WTC11 (cell line): ENCODE measurements at regions not wholly inside any gene's neighbourhood (a gene's known extent, or its start where the extent isn't known, plus 50 kb on each side); places are given as distances from the start of the nearest gene placed in this dataset.

Experiments used
- ATAC-seq: fragments of 200-7000 bp; cut with Tn5 transposase; 2 replicates; pipeline ENCODE4 v1.10.0; 2021; ENCODE audit warnings: mild to moderate bottlenecking, moderate library complexity
- CTCF ChIA-PET: fragments of 300-600 bp; sonication (Branson Sonifier 250); formaldehyde crosslinking; loops from one replicate; lab custom pipeline; 2021; ENCODE audit warnings: antibody characterized with exemption; lab: Charles Lee
- POLR2A ChIA-PET: fragments of 350-600 bp; sonication (Branson Sonifier 250); formaldehyde crosslinking; loops from one replicate; lab custom pipeline; 2021; ENCODE audit warnings: antibody characterized with exemption; lab: Charles Lee
- DNase-seq: peaks from one replicate; pipeline ENCODE4 v3.0.0; 2021; ENCODE audit warnings: low spot score
- H3K27ac Mint-ChIP-seq: 2 replicates; pipeline ENCODE4 v1.8.0; 2021; ENCODE audit warnings: mixed read lengths
- H3K27me3 Mint-ChIP-seq: 2 replicates; pipeline ENCODE4 v1.8.0; 2021; ENCODE audit warnings: low read depth, mild to moderate bottlenecking, moderate library complexity, mixed read lengths
- H3K36me3 Mint-ChIP-seq: 2 replicates; pipeline ENCODE4 v1.8.0; 2021; ENCODE audit warnings: mixed read lengths
- H3K4me1 Mint-ChIP-seq: 2 replicates; pipeline ENCODE4 v1.8.0; 2022; ENCODE audit warnings: mixed read lengths
- H3K4me3 Mint-ChIP-seq: 2 replicates; pipeline ENCODE4 v1.8.0; 2021; ENCODE audit warnings: mild to moderate bottlenecking, moderate library complexity, mixed read lengths
- H3K9me3 Mint-ChIP-seq: 2 replicates; pipeline ENCODE4 v1.8.0; 2021; ENCODE audit warnings: mixed read lengths
- CREB1 ChIP-seq: sonication (generic); formaldehyde crosslinking; IDR thresholded peaks from 2 replicates; pipeline ENCODE4 v1.8.0; 2023; ENCODE audit warnings: mild to moderate bottlenecking, missing genetic modification reagents
- EMX1 ChIP-seq: fragments of 250-450 bp; sonication (Bioruptor Pico); IDR thresholded peaks from 2 replicates; pipeline ENCODE4 v1.8.0; 2021; ENCODE audit warnings: mild to moderate bottlenecking
- HMGXB4 ChIP-seq: sonication (generic); formaldehyde crosslinking; IDR thresholded peaks from 2 replicates; pipeline ENCODE4 v1.8.1; 2023; ENCODE audit warnings: mild to moderate bottlenecking, moderate library complexity, missing genetic modification reagents
- JUN ChIP-seq: sonication (generic); formaldehyde crosslinking; IDR thresholded peaks from 2 replicates; pipeline ENCODE4 v1.8.0; 2023; ENCODE audit warnings: mild to moderate bottlenecking, missing genetic modification reagents
- NR2C2 ChIP-seq: sonication (generic); formaldehyde crosslinking; IDR thresholded peaks from 2 replicates; pipeline ENCODE4 v1.8.0; 2022; ENCODE audit warnings: mild to moderate bottlenecking, missing genetic modification reagents
- OVOL2 ChIP-seq: fragments of 250-450 bp; sonication (Bioruptor Pico); IDR thresholded peaks from 2 replicates; pipeline ENCODE4 v1.9.0; 2021; ENCODE audit warnings: mild to moderate bottlenecking, borderline replicate concordance
- PREB ChIP-seq: sonication (generic); formaldehyde crosslinking; IDR thresholded peaks from 2 replicates; pipeline ENCODE4 v1.8.1; 2022; ENCODE audit warnings: mild to moderate bottlenecking, missing genetic modification reagents, moderate library complexity, borderline replicate concordance
- RELA ChIP-seq: sonication (generic); formaldehyde crosslinking; IDR thresholded peaks from 2 replicates; pipeline ENCODE4 v1.8.1; 2022; ENCODE audit warnings: missing genetic modification reagents, mild to moderate bottlenecking, borderline replicate concordance
- SMAD4 ChIP-seq: sonication (generic); formaldehyde crosslinking; IDR thresholded peaks from 2 replicates; pipeline ENCODE4 v1.8.0; 2022; ENCODE audit warnings: mild to moderate bottlenecking, missing genetic modification reagents
- SOX15 ChIP-seq: fragments of 250-450 bp; sonication (Bioruptor Pico); IDR thresholded peaks from 2 replicates; pipeline ENCODE4 v1.9.0; 2021; ENCODE audit warnings: mild to moderate bottlenecking
- TP53 ChIP-seq: sonication (generic); formaldehyde crosslinking; IDR thresholded peaks from 2 replicates; pipeline ENCODE4 v1.8.1; 2023; ENCODE audit warnings: mild to moderate bottlenecking, missing genetic modification reagents
- ZBTB43 ChIP-seq: sonication (generic); formaldehyde crosslinking; IDR thresholded peaks from 2 replicates; pipeline ENCODE4 v1.8.1; 2023; ENCODE audit warnings: mild to moderate bottlenecking, missing genetic modification reagents
- TF ChIP-seq, protein P1 (sequence below): sonication (generic); formaldehyde crosslinking; IDR thresholded peaks from 2 replicates; pipeline ENCODE4 v1.8.0; 2023; ENCODE audit warnings: mild to moderate bottlenecking, missing genetic modification reagents

DNA sequence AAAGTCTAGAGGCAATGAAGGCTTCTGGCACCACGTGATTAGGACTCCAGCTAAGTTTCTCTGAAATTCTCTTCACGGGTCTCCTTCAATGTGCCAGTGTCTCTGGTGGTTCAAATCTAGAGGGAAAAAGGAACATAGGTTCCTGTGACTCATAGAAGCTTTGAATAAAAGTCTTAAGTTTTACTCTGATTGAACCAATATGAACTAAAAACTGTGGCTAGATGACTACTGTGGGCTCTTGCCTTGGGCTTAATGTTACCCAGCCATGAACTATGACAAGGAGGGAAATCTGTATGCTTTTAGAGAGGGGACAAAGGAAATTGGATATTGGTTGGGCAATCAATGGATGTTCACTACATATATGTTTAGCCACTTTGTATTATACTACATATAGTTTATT lies 49.9 kb upstream of the TEX13D start:
- ATAC-seq, result no peak
- Mint-ChIP-seq H3K27ac (no peak overlapping the region), H3K9me3 (no peaks in the 10 kb centered on the region), H3K36me3 (no peaks in the 10 kb centered on the region), H3K4me3 (no peak overlapping the region), H3K4me1 (peaks cover 6% of the 10 kb centered on the region), H3K27me3 (no peaks in the 10 kb centered on the region; the same call in 1 of the 2 replicates)
- DNase-seq, result no peak
- TF ChIP-seq RELA (CRISPR knock-in tag) (no peak), SMAD4 (CRISPR knock-in tag) (no peak), HMGXB4 (CRISPR knock-in tag) (no peak), OVOL2 (no peak), EMX1 (CRISPR knock-in tag) (no peak), ZBTB43 (CRISPR knock-in tag) (no peak), SOX15 (CRISPR knock-in tag) (no peak), TP53 (CRISPR knock-in tag) (no peak), NR2C2 (CRISPR knock-in tag) (no peak), PREB (CRISPR knock-in tag) (no peak), JUN (CRISPR knock-in tag) (no peak), CREB1 (CRISPR knock-in tag) (no peak)
- TF ChIP-seq, protein P1, sequence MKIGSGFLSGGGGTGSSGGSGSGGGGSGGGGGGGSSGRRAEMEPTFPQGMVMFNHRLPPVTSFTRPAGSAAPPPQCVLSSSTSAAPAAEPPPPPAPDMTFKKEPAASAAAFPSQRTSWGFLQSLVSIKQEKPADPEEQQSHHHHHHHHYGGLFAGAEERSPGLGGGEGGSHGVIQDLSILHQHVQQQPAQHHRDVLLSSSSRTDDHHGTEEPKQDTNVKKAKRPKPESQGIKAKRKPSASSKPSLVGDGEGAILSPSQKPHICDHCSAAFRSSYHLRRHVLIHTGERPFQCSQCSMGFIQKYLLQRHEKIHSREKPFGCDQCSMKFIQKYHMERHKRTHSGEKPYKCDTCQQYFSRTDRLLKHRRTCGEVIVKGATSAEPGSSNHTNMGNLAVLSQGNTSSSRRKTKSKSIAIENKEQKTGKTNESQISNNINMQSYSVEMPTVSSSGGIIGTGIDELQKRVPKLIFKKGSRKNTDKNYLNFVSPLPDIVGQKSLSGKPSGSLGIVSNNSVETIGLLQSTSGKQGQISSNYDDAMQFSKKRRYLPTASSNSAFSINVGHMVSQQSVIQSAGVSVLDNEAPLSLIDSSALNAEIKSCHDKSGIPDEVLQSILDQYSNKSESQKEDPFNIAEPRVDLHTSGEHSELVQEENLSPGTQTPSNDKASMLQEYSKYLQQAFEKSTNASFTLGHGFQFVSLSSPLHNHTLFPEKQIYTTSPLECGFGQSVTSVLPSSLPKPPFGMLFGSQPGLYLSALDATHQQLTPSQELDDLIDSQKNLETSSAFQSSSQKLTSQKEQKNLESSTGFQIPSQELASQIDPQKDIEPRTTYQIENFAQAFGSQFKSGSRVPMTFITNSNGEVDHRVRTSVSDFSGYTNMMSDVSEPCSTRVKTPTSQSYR, result no peak
- CTCF ChIA-PET, result no interaction called here
- POLR2A ChIA-PET, result no interaction called here
